ENCODE measurements at regions not wholly inside any gene's neighbourhood (a gene's known extent, or its start where the extent isn't known, plus 50 kb on each side); places are given as distances from the start of the nearest gene placed in this dataset.

- Histone ChIP-seq H3K27me3 (peaks cover 0 to 5% (median 0%) of the 10 kb centered on the region in 3 donors), H3K36me3 (no peaks in the 10 kb centered on the region), H3K4me1 (peaks cover 0 to 15% (median 13%) of the 10 kb centered on the region in 4 donors), H3K4me3 (no peak overlapping the region), H3K9me3 (no peaks in the 10 kb centered on the region), H3K27ac (peak overlapping the region in 2 of 4 donors; percentile 32)
- intact Hi-C loops (cut with DNase I), result no loop called here
- 73 to 77% methylated on average over 21 of the region's 21 CpGs for WGBS, 2 donors
- TF ChIP-seq EP300 (IDR thresholded peaks at IDR 0.05) (no peak), CTCF (IDR thresholded peaks at IDR 0.05) (no peak)
- no peak for DNase-seq
Measured at GRCh38 chr9:129347316-129348120, 169.5 kb upstream of the IER5L start.

GRCh38 chr9:129346046-129346445 lies 168.0 kb upstream of the IER5L start:
- TF ChIP-seq POLR2A (IDR thresholded peaks at IDR 0.05) (no peak), CTCF (IDR thresholded peaks at IDR 0.05) (no peak), EP300 (IDR thresholded peaks at IDR 0.05) (no peak), POLR2AphosphoS5 (IDR thresholded peaks at IDR 0.05) (no peak)
- no peak for DNase-seq
- intact Hi-C loops (cut with DNase I), result no loop called here
- H3K27me3 ChIP-seq, result no peaks in the 10 kb centered on the region
- peaks cover 0 to 3% (median 0%) of the 10 kb centered on the region in 4 donors for H3K4me1 ChIP-seq
- WGBS, 2 donors, result 93 to 94% methylated on average over 8 of the region's 8 CpGs
- H3K36me3 ChIP-seq, result no peaks in the 10 kb centered on the region
- H3K27ac ChIP-seq, result peak overlapping the region in 2 of 4 donors; percentile 31 to 46
- no peak overlapping the region for H3K4me3 ChIP-seq
- no peaks in the 10 kb centered on the region for H3K9me3 ChIP-seq

GRCh38 chr9:129344641-129345495 lies 166.8 kb upstream of the IER5L start:
- no peaks in the 10 kb centered on the region for H3K27me3 ChIP-seq
- 76 to 85% methylated on average over 11 of the region's 11 CpGs for WGBS, 2 donors
- no peaks in the 10 kb centered on the region for H3K36me3 ChIP-seq
- H3K9me3 ChIP-seq, result no peaks in the 10 kb centered on the region
- no peak overlapping the region for H3K4me3 ChIP-seq
- TF ChIP-seq CTCF (IDR thresholded peaks at IDR 0.05) (no peak), POLR2AphosphoS5 (IDR thresholded peaks at IDR 0.05) (no peak), EP300 (IDR thresholded peaks at IDR 0.05) (no peak), POLR2A (IDR thresholded peaks at IDR 0.05) (no peak)
- H3K4me1 ChIP-seq, result peaks cover 0 to 4% (median 0%) of the 10 kb centered on the region in 4 donors
- DNase-seq, result no peak
- intact Hi-C loops (cut with DNase I), result no loop called here
- peak overlapping the region in 3 of 4 donors; percentile 31 to 61 (median 54) for H3K27ac ChIP-seq

- H3K9me3 ChIP-seq, result no peaks in the 10 kb centered on the region
- 69 to 71% methylated on average over 28 of the region's 28 CpGs for WGBS, 2 donors
- H3K4me1 ChIP-seq, result peaks cover 0 to 4% (median 0%) of the 10 kb centered on the region in 4 donors
- TF ChIP-seq CTCF (IDR thresholded peaks at IDR 0.05), result no peak
- peak in 1 of 4 donors; percentile 7 for TF ChIP-seq EP300 (IDR thresholded peaks at IDR 0.05)
- peak in 2 of 4 donors; percentile 39 to 65 for TF ChIP-seq POLR2AphosphoS5 (IDR thresholded peaks at IDR 0.05)
- TF ChIP-seq POLR2A (IDR thresholded peaks at IDR 0.05), result no peak
- H3K36me3 ChIP-seq, result no peaks in the 10 kb centered on the region
- H3K27me3 ChIP-seq, result no peaks in the 10 kb centered on the region
- H3K4me3 ChIP-seq, result no peak overlapping the region
- intact Hi-C loops (cut with DNase I), result no loop called here
- DNase-seq, result peak; percentile 91
- peak overlapping the region; percentile 47 to 61 (median 57) for H3K27ac ChIP-seq
Measured at GRCh38 chr9:129343424-129344375, 165.6 kb upstream of the IER5L start.
